IPS-NIHi7 (cell line): ENCODE measurements at regions not wholly inside any gene's neighbourhood (a gene's known extent, or its start where the extent isn't known, plus 50 kb on each side); places are given as distances from the start of the nearest gene placed in this dataset.
A peak's percentile ranks its signal among the peaks of the same experiment; 100 is the strongest.

Experiments
- DNase-seq: peaks from one replicate; pipeline ENCODE4 v3.0.0; 2012; ENCODE audit warnings: mixed read lengths; ENCODE audit errors: extremely low spot score

- peak; percentile 86 for DNase-seq
Observed at GRCh38 chr16:9297437-9298113, 206.1 kb downstream of the HAPSTR1 start.

GRCh38 chr16:9300252-9300651, 208.8 kb downstream of the HAPSTR1 start:
- no peak for DNase-seq

DNA sequence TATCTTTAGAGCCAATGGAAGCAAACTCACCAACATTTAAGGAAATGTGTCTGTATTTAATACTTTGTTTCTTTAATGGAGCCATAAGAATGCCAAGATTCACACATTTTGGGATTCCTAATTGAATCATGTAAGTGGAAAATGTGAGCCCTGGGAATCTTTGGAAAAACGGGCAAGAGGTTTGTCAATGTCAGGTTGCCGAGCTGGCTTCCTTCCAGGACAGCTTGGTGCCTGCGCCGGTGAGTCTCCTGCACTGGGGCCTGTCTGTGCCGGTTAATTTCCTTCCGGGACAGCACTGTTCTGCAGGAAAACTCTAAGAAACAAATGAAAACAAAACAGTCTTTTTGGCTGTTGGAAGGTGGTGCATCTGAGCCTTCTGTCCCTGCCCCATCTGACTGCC, 210.6 kb downstream of the HAPSTR1 start:
- DNase-seq: no peak

DNA sequence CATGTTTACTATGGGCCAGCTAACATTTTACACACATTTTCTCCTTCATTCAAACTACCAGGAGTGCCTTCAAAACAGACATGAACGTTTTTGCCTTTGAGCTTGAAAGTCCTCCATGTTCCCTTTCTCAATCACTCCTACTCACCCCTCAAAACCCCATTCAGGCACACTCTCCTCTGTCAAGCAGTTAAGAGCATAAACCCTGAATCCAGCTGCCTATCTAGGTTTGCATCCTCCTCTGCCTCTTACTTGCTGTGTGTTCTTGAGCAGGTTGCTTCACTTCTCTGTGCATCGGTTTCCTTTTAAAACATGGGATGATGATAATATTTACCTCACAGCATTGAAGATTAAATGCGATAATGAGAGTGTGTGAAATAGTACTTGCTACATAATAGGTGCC, 215.3 kb downstream of the HAPSTR1 start:
- DNase-seq: no peak

DNA sequence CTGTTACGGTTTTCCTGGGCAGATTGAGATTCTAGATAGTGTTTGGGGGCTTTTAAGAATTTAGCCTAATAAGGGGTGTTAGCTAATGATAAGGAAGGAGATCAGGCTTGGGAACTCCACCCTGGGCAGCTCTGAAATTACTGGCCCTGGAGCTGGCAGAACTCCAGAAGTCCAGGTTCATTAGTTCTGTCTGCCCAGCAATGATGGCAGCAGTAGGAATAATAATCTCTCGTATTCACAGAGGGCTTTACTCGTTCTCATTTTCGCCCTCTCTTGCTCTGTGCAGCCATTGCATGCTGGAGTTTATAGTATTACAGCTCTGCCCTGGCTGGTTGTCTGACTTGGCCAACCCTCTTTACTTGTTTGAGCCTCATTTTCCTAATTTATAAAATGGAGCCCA, 216.0 kb downstream of the HAPSTR1 start:
- DNase-seq: no peak

DNA sequence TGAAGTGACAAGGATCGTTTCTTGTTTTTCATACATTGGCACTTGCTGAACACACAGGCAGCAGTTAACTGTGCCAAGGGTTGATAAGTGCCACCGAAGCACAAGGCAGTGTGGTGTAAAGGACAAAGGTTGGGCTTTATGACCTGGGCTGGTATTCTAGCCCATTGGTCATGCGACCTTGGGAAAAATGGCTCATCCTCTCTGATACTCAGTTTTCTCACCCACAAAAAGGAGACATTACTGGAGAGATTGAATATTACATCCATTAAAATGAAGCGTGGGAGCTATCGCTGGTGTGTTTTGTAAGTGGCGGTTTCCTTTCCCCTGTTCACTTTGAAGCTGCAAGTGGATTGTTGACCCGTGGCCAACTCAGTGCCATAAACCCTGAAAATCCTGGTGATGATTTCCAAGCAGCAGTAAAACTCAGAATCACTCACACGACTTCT, 216.9 kb downstream of the HAPSTR1 start:
- no peak for DNase-seq

DNA sequence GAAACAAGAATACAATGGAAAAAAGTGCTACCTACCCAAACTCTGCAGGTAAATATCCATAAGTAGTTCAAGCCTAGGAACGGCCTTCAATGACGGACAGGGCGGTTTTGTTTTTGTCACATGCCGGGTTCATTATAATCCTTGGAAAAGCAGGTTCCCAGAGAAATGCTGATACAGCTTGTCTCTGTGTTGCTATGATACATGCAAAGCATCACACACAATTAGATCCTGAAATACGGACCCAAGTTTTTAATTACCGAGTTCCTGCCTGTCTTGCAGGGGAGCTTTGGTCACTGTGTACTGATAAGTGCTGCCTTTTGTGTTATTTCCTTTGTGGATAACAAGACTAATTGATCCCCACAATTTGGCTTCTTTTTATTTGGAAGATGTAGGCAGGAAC, 217.4 kb downstream of the HAPSTR1 start:
- DNase-seq: no peak

- no peak for DNase-seq
Observed at GRCh38 chr16:9309844-9310243, 218.4 kb downstream of the HAPSTR1 start.

- peak; percentile 79 for DNase-seq
Observed at GRCh38 chr16:9311303-9311954, 220.0 kb downstream of the HAPSTR1 start.

GRCh38 chr16:9316008-9316407, 224.6 kb downstream of the HAPSTR1 start:
- no peak for DNase-seq

DNA sequence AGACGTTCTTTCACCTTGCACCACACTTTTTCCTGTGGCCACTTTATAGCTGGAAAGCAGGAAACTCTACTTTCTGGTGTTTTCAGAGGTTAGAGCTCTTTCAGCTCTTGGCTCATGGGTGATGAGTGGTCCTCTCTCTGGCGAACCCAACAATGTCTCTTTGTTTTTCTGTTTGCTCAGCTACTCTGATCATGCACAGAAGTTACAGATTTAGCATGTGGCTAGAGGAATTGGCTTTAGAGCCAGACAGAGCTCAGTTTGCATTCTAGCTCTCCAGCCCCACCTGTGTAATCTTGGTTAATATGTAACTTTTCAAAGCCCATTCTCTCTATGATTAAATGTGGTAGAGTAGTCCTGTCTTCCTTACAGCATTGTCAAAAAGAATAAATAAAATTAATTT, 225.2 kb downstream of the HAPSTR1 start:
- DNase-seq: no peak

GRCh38 chr16:9318764-9319163, 227.3 kb downstream of the HAPSTR1 start:
- peak; percentile 36 for DNase-seq

DNA sequence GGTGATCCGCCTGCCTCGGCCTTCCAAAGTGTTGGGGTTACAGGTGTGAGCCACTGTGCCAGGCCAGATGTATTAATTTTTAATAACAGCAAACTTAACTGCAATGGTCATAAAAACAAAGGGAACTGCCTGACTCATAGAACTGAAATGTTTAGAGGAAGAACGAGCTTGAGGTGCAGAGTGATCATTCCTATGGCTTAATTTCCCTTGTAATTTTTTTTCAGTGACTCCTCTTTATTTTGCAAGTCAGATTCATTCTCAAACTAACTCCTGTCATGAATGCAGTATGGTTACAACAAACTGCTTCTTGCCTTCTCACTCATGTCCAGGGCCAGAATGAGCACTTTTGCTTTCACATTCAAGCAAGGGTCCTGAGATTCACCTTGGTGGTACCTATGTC, 231.3 kb downstream of the HAPSTR1 start:
- DNase-seq: no peak

DNA sequence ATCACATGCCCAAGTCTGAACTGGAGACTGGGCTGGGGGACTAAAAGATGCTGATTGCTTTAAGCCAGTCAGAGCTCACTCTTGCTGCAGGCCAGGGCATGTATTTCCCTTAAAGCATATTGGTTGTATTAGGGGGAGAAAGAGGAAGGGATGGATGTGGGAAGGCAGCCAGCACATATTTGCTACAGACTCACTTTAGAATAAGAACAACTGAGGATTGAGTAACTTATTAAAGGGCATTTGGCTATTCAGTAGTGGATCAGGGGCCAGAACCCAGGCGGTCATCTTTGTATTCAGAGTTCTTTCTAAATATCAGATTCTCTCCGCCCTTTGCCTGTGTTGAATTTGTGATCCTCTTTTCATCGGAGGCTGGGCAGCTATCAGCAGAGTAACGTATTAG, 231.7 kb downstream of the HAPSTR1 start:
- no peak for DNase-seq

GRCh38 chr16:9327253-9327652, 235.8 kb downstream of the HAPSTR1 start:
- DNase-seq: no peak

GRCh38 chr16:9328411-9328810, 237.0 kb downstream of the HAPSTR1 start:
- no peak for DNase-seq

DNA sequence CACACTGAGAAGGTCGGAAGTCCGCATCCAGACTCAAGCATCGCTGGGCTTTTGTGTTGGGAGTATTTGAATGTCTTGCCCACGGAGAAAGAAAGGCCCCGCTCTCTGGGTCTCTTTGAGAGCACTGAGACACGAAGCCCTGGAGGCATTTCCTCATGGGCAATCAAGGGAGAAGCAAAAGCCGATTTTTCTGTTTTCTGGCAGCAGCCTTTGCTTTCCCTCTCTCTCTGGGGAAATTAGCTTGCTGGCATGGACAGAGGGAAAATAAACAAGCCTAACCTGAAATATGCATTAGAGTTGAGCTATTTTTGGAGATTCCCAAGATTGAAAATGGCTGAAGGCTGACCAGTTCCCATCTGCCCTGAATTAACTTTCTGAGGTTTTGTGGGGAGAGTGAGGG, 238.7 kb downstream of the HAPSTR1 start:
- no peak for DNase-seq

DNA sequence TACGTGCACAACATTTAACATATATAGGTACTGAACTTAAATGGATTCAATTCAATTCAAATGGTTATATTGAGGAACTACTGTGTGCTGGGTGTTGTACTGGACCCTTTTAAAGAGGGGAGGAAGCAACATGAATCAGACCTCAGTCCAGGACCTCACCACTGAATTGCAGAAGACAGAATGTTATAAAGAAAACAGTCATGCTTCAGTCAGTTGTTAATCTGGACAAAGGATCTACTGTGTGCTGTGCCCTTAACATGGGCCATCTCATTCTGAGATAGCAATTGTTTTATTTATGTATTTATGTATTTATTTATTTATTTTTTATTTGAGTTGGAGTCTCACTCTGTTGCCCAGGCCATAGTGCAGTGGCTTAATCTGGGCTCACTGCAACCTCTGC, 240.1 kb downstream of the HAPSTR1 start:
- no peak for DNase-seq

DNA sequence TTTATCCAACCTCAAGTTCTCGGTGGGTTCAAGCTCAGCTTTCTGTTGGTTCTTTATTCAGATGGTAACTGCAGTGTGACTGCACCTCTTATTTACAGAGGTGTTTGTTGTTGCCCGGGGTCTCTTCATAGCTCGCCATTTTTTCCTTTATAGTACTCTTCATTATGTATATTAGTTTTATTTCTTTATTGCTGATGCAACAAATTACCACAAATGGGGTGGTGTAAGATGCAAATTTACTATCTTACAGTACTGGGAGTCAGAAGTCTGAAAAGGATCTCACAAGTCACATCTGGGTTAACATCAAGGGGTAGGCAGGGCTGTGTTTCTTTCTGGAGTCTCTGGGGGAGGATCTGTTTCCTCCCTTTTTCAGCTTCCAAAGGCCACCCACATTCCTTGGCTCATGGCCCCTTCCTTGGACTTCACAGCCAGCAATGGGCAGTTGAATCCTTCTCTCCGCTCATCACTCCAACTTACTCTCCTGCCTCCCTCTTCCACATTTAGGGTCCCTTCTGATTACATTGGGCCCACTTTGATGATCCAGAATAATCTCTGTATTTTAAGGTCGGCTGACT, 241.2 kb downstream of the HAPSTR1 start:
- DNase-seq: no peak

GRCh38 chr16:9333469-9333868, 242.0 kb downstream of the HAPSTR1 start:
- no peak for DNase-seq

- DNase-seq: no peak
Observed at GRCh38 chr16:9334103-9334502, 242.7 kb downstream of the HAPSTR1 start.

DNA sequence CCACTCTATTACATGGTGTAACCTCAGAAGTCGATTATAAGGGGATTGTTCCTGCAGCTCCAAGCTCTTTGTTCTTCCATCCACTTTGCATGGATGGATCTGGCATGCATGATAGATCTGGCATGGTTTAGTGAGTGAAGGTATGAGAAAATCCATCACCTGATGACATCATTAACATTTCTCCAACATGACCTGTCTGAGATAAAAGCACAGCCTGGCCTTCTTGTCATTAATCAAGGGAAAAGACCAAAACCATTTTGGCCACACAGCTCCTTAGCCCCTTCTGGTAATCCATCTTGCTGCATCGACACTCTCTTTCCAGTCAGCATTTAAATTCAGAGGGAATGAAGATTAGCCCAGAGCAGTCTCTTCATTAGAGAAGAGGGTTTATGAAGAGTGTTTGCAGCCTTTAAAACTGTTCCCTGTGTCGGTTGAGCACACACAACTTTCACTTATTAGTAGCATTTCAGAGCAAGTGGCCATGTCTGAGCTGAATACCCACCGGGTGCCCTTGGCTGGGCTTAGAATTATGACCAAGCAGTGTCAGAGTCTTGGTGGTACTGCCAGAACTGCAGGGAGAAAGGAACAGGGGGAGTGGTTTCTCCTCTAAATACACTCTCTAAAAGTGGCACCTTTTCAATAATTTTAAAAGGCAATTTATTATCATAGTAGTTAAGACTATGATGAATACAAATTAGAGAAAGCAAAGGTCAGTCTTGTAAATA, 246.0 kb downstream of the HAPSTR1 start:
- no peak for DNase-seq

DNA sequence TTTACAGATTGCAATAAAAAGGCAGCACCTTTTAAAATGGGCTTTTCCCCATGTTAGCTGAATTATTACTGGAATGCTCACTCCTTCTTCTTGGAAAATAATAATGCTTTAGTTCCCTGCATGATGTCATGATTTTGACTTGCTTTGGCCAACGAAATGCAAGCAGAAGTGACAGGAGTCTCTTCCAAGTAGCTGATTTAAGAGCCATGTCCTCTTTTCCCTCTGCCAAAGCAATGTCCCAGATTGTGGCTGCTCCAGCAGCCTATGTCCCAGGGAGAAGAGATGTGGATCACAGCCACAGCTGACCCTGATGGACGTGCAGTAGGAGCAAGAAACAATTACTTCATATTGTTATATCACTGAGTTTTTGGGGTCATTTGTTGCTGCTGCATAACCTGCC, 246.6 kb downstream of the HAPSTR1 start:
- DNase-seq: no peak
